ENCODE measurements at regions not wholly inside any gene's neighbourhood (a gene's known extent, or its start where the extent isn't known, plus 50 kb on each side); places are given as distances from the start of the nearest gene placed in this dataset.

- peak overlapping the region; percentile 64; the same call in 1 of the 2 replicates for H4K91ac ChIP-seq (ENCODE audit: insufficient read depth, low read depth, low read length)
- no peaks in the 10 kb centered on the region for H3K27me3 ChIP-seq (ENCODE audit: control insufficient read depth, insufficient read depth, low read length)
- no peak overlapping the region for H3K23ac ChIP-seq (ENCODE audit: low read depth, low read length)
- peaks cover 12% of the 10 kb centered on the region for H3K4me1 ChIP-seq (ENCODE audit: control insufficient read depth, insufficient read depth, low read length)
- H2AK9ac ChIP-seq (replicated peaks; ENCODE audit: low read depth, low read length, poor library complexity): no peak overlapping the region
- H3K18ac ChIP-seq (ENCODE audit: low read depth, low read length): no peak overlapping the region
- H3K79me1 ChIP-seq (ENCODE audit: low read depth in 1 of 2, low read length in 2 of 2): no peaks in the 10 kb centered on the region
- DNase-seq: peak; percentile 40
- no peak overlapping the region; the same call in 1 of the 2 replicates for H3K4ac ChIP-seq (ENCODE audit: low read depth, low read length)
- H2BK5ac ChIP-seq (ENCODE audit: low read depth, low read length, poor library complexity, severe bottlenecking): peak overlapping the region; percentile 14
- dilution Hi-C loops (cut with HindIII; ENCODE audit: low sequenced_read_pairs, unreplicated experiment): no loop called here
- no peak overlapping the region for H3K4me3 ChIP-seq (ENCODE audit: insufficient read depth, low read depth, low read length)
- H2AFZ ChIP-seq (replicated peaks; ENCODE audit: low read length, poor library complexity): no peak overlapping the region
- no peak overlapping the region for H3K56ac ChIP-seq (ENCODE audit: extremely low read depth, insufficient read depth, low read length)
- H3K36me3 ChIP-seq (ENCODE audit: control insufficient read depth, insufficient read depth, low read length): no peaks in the 10 kb centered on the region
- H3K9ac ChIP-seq (ENCODE audit: low read depth, low read length): no peak overlapping the region
- TF ChIP-seq MAFK (IDR thresholded peaks at IDR 0.05; ENCODE audit: low read depth, low read length) (no peak), RCOR1 (IDR thresholded peaks at IDR 0.05; ENCODE audit: insufficient replicate concordance, low read length) (no peak), CEBPB (IDR thresholded peaks at IDR 0.05; ENCODE audit: low read depth, low read length) (no peak), FOS (IDR thresholded peaks at IDR 0.05; ENCODE audit: low read depth, low read length) (no peak), POLR2A (IDR thresholded peaks at IDR 0.05; ENCODE audit: low read depth, low read length) (no peak), CTCF (conservative IDR thresholded peaks at IDR 0.05; ENCODE audit: low read depth, low read length) (no peak), RAD21 (IDR thresholded peaks at IDR 0.05; ENCODE audit: low read length) (no peak), CHD1 (IDR thresholded peaks at IDR 0.05; ENCODE audit: low read depth, low read length) (no peak)
- peaks cover 3% of the 10 kb centered on the region; the same call in 1 of the 2 replicates for H3K9me1 ChIP-seq (ENCODE audit: insufficient read depth, low read length)
- in situ Hi-C loops (cut with MboI; ENCODE audit: low sequenced_read_pairs): no loop called here
- H2BK20ac ChIP-seq (ENCODE audit: low read depth, low read length): 0 out of 2 replicates have a peak overlapping the region, but pooled peaks have one; percentile 86
- WGBS, 2 experiments (ENCODE audit: extremely low coverage in 2 of 2, insufficient read length in 1 of 2): no CpG with 5 or more reads among the region's 3 CpGs
- H3K27ac ChIP-seq (ENCODE audit: insufficient read depth, low read length): peak overlapping the region; percentile 67; the same call in 1 of the 2 replicates
- ChIA-PET CTCF (no interaction called here), POLR2A (ENCODE audit: unreplicated experiment) (no interaction called here)
- no peaks in the 10 kb centered on the region for H4K20me1 ChIP-seq (ENCODE audit: insufficient read depth, low read length)
- no peak overlapping the region for H3K4me2 ChIP-seq (ENCODE audit: low read depth, low read length)
- intact Hi-C loops (cut with micrococcal nuclease): no loop called here
- H2BK120ac ChIP-seq (ENCODE audit: low read depth, low read length): peak overlapping the region; percentile 57; the same call in 1 of the 2 replicates
- no peak overlapping the region for H4K5ac ChIP-seq (ENCODE audit: low read depth, low read length)
- H4K8ac ChIP-seq (ENCODE audit: low read depth in 2 of 2, low read length in 2 of 2): no peak overlapping the region
- no peak overlapping the region for H2AK5ac ChIP-seq (ENCODE audit: low read depth, low read length)
- H3K14ac ChIP-seq (replicated peaks; ENCODE audit: low read depth, low read length): no peak overlapping the region
- H2BK15ac ChIP-seq (ENCODE audit: low read depth, low read length): 0 out of 3 replicates have a peak overlapping the region, but pooled peaks have one; percentile 33
- BruUV-seq (replicated peaks): no TSS peak
- ATAC-seq (ENCODE audit: low read depth): peak; percentile 65
- no peaks in the 10 kb centered on the region for H3K9me3 ChIP-seq (ENCODE audit: control insufficient read depth, insufficient read depth, low read length)
Observed at GRCh38 chr2:133721118-133721517, 152.9 kb upstream of the NCKAP5 start.
